SJSA1 (cell line): ENCODE measurements at regions not wholly inside any gene's neighbourhood (a gene's known extent, or its start where the extent isn't known, plus 50 kb on each side); places are given as distances from the start of the nearest gene placed in this dataset.

Experiments
- DNase-seq, 2 experiments: peaks; one replicate each; pipeline ENCODE4 v3.0.0-alpha.2; 2015 to 2020; ENCODE audit warnings: low spot score in 2 of 2, low read depth in 1 of 2
- H3K27ac ChIP-seq: fragments of 250-450 bp; sonication (Bioruptor Pico); 2 replicates; pipeline ENCODE4 v1.5.1; 2020; ENCODE audit warnings: mild to moderate bottlenecking, moderate library complexity
- H3K27me3 ChIP-seq: fragments of 250-450 bp; sonication (Bioruptor Pico); replicated peaks from 2 replicates; pipeline ENCODE4 v1.5.1; 2020; ENCODE audit warnings: mild to moderate bottlenecking, moderate library complexity
- H3K36me3 ChIP-seq: fragments of 250-450 bp; sonication (Bioruptor Pico); 2 replicates; pipeline ENCODE4 v1.5.1; 2020; ENCODE audit warnings: mild to moderate bottlenecking
- H3K4me1 ChIP-seq: fragments of 250-450 bp; sonication (Bioruptor Pico); replicated peaks from 2 replicates; pipeline ENCODE4 v1.6.1; 2021; ENCODE audit warnings: mild to moderate bottlenecking
- H3K4me3 ChIP-seq: fragments of 250-450 bp; sonication (Bioruptor Pico); 2 replicates; pipeline ENCODE4 v1.5.1; 2020; ENCODE audit warnings: mild to moderate bottlenecking
- H3K9me3 ChIP-seq: fragments of 250-450 bp; sonication (Bioruptor Pico); replicated peaks from 2 replicates; pipeline ENCODE4 v1.5.1; 2020; ENCODE audit warnings: mild to moderate bottlenecking

GRCh38 chr1:184141361-184141880 is 89.9 kb downstream of the TSEN15 start:
- Histone ChIP-seq H3K4me1 (no peaks in the 10 kb centered on the region), H3K9me3 (no peaks in the 10 kb centered on the region), H3K27me3 (no peaks in the 10 kb centered on the region), H3K36me3 (no peaks in the 10 kb centered on the region), H3K4me3 (no peak overlapping the region), H3K27ac (no peak overlapping the region)
- no peak for DNase-seq

GRCh38 chr1:184143449-184143848 is 91.9 kb downstream of the TSEN15 start:
- no peak for DNase-seq
- Histone ChIP-seq H3K9me3 (no peaks in the 10 kb centered on the region), H3K27me3 (no peaks in the 10 kb centered on the region), H3K27ac (no peak overlapping the region), H3K4me1 (no peaks in the 10 kb centered on the region), H3K36me3 (no peaks in the 10 kb centered on the region), H3K4me3 (no peak overlapping the region)

- H3K9me3 ChIP-seq = no peaks in the 10 kb centered on the region
- no peaks in the 10 kb centered on the region for H3K36me3 ChIP-seq
- H3K4me3 ChIP-seq = no peak overlapping the region
- no peak overlapping the region for H3K27ac ChIP-seq
- DNase-seq = no peak
- H3K27me3 ChIP-seq = 0 out of 2 replicates have a peak, but pooled peaks cover 5% of the 10 kb centered on the region
- H3K4me1 ChIP-seq = no peaks in the 10 kb centered on the region
Observed at GRCh38 chr1:184145083-184145482, 93.6 kb downstream of the TSEN15 start.

DNA sequence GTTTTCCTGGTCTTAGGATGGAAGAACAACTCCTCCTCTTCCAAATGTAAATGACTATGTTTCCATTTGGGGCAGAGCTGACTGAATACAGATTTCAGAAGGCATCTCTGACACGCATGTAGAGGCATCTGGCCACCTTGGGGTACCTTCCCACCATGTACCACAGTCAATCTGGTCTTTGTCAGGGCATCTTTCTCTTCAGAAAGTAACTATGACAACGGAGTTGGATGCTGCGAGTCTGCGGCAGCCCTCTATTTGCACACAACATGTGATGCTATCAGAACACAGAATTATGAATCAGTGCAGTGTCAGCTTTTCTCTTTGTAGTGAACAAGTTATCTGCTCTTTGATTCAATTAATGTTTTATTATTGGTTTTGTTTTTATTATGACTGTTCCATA is 94.7 kb downstream of the TSEN15 start:
- no peak overlapping the region for H3K27ac ChIP-seq
- 0 out of 2 replicates have a peak, but pooled peaks cover 5% of the 10 kb centered on the region for H3K27me3 ChIP-seq
- no peaks in the 10 kb centered on the region for H3K9me3 ChIP-seq
- no peaks in the 10 kb centered on the region for H3K4me1 ChIP-seq
- DNase-seq = no peak
- H3K36me3 ChIP-seq = no peaks in the 10 kb centered on the region
- H3K4me3 ChIP-seq = no peak overlapping the region

DNA sequence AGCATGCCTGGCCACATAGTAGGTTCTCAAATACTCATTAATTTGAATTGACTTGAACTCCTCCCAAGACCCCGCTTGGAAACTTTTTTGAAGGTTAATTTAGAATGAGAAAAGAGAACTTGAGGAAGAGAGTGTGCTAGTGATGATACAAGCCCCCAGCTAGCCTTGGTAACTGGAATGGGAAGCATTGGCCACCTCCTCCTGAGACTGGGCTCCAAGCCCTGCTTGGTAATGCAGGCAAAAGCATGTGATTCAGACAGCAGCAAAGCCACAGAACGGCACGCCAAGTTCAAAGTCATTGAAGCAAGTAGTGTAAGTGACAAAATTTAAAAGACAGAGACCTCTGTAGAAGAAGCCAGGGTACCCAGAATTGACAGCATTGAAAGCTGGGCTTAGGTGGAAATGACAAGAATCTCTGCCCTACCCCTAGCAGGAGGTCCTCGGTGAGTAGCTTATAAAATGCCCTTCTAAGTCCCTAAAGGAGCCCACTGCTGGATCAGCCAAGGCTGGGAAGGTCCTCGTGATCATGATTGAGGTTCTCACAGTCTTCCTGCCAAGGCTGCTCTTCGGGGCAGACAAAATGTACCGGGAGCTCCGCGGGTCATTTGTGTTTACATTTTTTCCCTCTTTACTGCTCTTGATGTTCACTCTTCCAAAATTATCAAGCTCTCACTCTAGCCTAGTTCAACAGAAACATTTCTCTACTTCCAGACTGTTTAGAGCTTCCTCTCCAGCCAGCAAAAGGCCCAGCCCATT is 99.4 kb downstream of the TSEN15 start:
- peaks cover 7% of the 10 kb centered on the region for H3K4me1 ChIP-seq
- H3K27ac ChIP-seq = no peak overlapping the region
- H3K4me3 ChIP-seq = no peak overlapping the region
- H3K9me3 ChIP-seq = no peaks in the 10 kb centered on the region
- H3K27me3 ChIP-seq = 0 out of 2 replicates have a peak, but pooled peaks cover 5% of the 10 kb centered on the region
- no peaks in the 10 kb centered on the region for H3K36me3 ChIP-seq
- DNase-seq = no peak

- DNase-seq = peak in 1 of 2 experiments; percentile 41
- Histone ChIP-seq H3K4me1 (peaks cover 10% of the 10 kb centered on the region), H3K4me3 (peak overlapping the region; percentile 17), H3K9me3 (no peaks in the 10 kb centered on the region), H3K27me3 (0 out of 2 replicates have a peak, but pooled peaks cover 5% of the 10 kb centered on the region), H3K36me3 (no peaks in the 10 kb centered on the region), H3K27ac (no peak overlapping the region)
Observed at GRCh38 chr1:184152434-184152898, 100.9 kb downstream of the TSEN15 start.

- H3K36me3 ChIP-seq = no peaks in the 10 kb centered on the region
- peak overlapping the region; percentile 17 for H3K4me3 ChIP-seq
- H3K9me3 ChIP-seq = no peaks in the 10 kb centered on the region
- no peak for DNase-seq
- 0 out of 2 replicates have a peak, but pooled peaks cover 5% of the 10 kb centered on the region for H3K27me3 ChIP-seq
- H3K4me1 ChIP-seq = peaks cover 14% of the 10 kb centered on the region
- H3K27ac ChIP-seq = no peak overlapping the region
Observed at GRCh38 chr1:184152974-184153373, 101.4 kb downstream of the TSEN15 start.

- no peaks in the 10 kb centered on the region for H3K9me3 ChIP-seq
- H3K4me1 ChIP-seq = peaks cover 14% of the 10 kb centered on the region
- no peak overlapping the region for H3K4me3 ChIP-seq
- no peaks in the 10 kb centered on the region for H3K36me3 ChIP-seq
- no peak for DNase-seq
- H3K27me3 ChIP-seq = 0 out of 2 replicates have a peak, but pooled peaks cover 5% of the 10 kb centered on the region
- H3K27ac ChIP-seq = no peak overlapping the region
Observed at GRCh38 chr1:184153731-184154130, 102.2 kb downstream of the TSEN15 start.

- H3K4me3 ChIP-seq = no peak overlapping the region
- no peak for DNase-seq
- no peak overlapping the region for H3K27ac ChIP-seq
Observed at GRCh38 chr1:184156521-184157393, 105.2 kb downstream of the TSEN15 start.

DNA sequence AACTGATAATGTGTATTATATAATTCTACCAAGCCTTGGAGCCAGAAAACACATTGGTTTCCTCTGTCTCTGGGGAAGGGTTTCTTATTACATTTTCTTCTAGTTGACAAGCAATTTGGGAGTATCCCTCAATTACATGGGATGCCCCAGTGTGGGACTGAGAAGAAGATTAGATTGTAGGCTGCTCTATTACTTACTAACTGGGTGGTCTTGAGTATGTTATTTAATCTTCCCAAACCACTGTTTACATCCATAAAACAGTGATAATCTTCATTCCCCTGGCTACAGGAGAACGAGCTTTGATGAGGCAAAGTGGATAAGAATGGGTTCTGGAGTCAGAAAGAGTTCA is 105.8 kb downstream of the TSEN15 start:
- Histone ChIP-seq H3K27ac (no peak overlapping the region), H3K9me3 (no peaks in the 10 kb centered on the region), H3K36me3 (no peaks in the 10 kb centered on the region), H3K27me3 (no peaks in the 10 kb centered on the region), H3K4me1 (peaks cover 14% of the 10 kb centered on the region), H3K4me3 (no peak overlapping the region)
- DNase-seq = peak in 1 of 2 experiments; percentile 28

More at GRCh38 chr1:184156521-184157393, 105.2 kb downstream of the TSEN15 start:
- no peaks in the 10 kb centered on the region for H3K36me3 ChIP-seq
- peaks cover 14% of the 10 kb centered on the region for H3K4me1 ChIP-seq
- H3K9me3 ChIP-seq = no peaks in the 10 kb centered on the region
- H3K27me3 ChIP-seq = no peaks in the 10 kb centered on the region

GRCh38 chr1:184158896-184159681 is 107.6 kb downstream of the TSEN15 start:
- Histone ChIP-seq H3K27me3 (no peaks in the 10 kb centered on the region), H3K27ac (no peak overlapping the region), H3K9me3 (no peaks in the 10 kb centered on the region), H3K4me3 (no peak overlapping the region), H3K36me3 (no peaks in the 10 kb centered on the region), H3K4me1 (peaks cover 10% of the 10 kb centered on the region)
- no peak for DNase-seq

DNA sequence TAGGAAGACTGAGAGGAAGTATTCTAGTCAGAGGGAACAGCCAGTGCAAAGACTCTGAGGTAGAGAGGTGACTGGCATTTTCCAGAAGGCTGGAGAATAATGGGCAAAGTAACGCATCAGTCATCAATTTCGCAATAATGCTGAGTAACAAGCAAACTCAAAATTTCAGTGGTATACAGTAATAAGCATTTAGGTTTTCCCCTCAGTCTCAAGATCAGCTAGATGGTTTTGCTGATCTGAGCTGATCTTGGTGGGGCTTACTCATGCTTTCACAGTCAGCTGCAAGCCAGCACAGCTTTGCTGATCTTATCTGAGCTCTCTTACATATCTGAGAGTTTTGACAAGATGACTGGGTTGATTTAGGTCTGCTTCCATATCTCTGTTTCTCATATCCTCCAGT is 108.7 kb downstream of the TSEN15 start:
- no peak for DNase-seq

DNA sequence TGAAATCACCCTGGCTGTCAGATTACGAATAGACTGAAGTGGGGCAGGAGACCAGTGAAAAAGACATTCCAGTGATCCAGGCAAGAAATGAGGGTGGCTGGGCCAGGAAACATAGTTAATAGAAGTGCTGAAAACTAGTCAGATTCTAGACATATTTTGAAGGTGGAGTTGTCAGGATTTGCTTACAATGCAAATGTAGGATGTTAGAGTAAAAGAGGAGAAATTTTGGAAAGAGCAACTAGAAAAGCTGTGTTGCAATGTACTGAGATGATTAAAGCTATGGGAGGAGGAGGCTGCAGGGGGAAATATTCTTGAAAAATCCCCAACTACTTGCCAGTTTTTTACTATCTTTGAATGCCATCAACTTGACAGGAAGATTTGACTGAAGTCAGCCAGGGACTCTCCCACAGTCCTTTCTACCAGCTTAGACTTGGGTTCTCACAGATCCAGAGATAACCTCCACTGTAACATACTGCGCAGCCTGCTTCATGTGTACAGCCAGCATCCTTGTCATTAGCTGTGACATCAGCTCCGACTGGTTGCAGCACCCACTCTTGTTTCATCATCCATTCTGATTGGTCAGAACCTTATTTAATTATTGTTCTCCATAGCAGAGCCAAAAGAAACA is 109.7 kb downstream of the TSEN15 start:
- H3K4me3 ChIP-seq = no peak overlapping the region
- no peaks in the 10 kb centered on the region for H3K27me3 ChIP-seq
- no peaks in the 10 kb centered on the region for H3K36me3 ChIP-seq
- H3K4me1 ChIP-seq = peaks cover 10% of the 10 kb centered on the region
- H3K9me3 ChIP-seq = no peaks in the 10 kb centered on the region
- no peak overlapping the region for H3K27ac ChIP-seq
- DNase-seq = no peak

More for the DNA sequence above, 108.7 kb downstream of the TSEN15 start:
- no peak overlapping the region for H3K4me3 ChIP-seq
- H3K36me3 ChIP-seq = no peaks in the 10 kb centered on the region
- no peaks in the 10 kb centered on the region for H3K9me3 ChIP-seq
- H3K27ac ChIP-seq = no peak overlapping the region
- peaks cover 10% of the 10 kb centered on the region for H3K4me1 ChIP-seq
- H3K27me3 ChIP-seq = no peaks in the 10 kb centered on the region
